Central memory CD4-positive, alpha-beta T cell (primary cell): ENCODE measurements at regions not wholly inside any gene's neighbourhood (a gene's known extent, or its start where the extent isn't known, plus 50 kb on each side); places are given as distances from the start of the nearest gene placed in this dataset.
A peak's percentile ranks its signal among the peaks of the same experiment; 100 is the strongest.

Experiments used
- DNase-seq: peaks from one replicate; pipeline ENCODE4 v3.0.0; 2022

GRCh38 chr12:89895591-89895990 is 187.0 kb upstream of the ATP2B1 start:
- DNase-seq: no peak

GRCh38 chr12:89895101-89895500 is 186.5 kb upstream of the ATP2B1 start:
- no peak for DNase-seq

- DNase-seq: no peak
These were observed 185.5 kb upstream of the ATP2B1 start for GRCh38 chr12:89893972-89894706.

- no peak for DNase-seq
These were observed 183.8 kb upstream of the ATP2B1 start for GRCh38 chr12:89892436-89892835.

- DNase-seq: no peak
These were observed 183.3 kb upstream of the ATP2B1 start for GRCh38 chr12:89891933-89892332.

- no peak for DNase-seq
These were observed 181.5 kb upstream of the ATP2B1 start for GRCh38 chr12:89890161-89890560.

GRCh38 chr12:89889062-89889461 is 180.4 kb upstream of the ATP2B1 start:
- no peak for DNase-seq

- DNase-seq: no peak
These were observed 176.3 kb upstream of the ATP2B1 start for GRCh38 chr12:89884952-89885351.

- no peak for DNase-seq
These were observed 175.8 kb upstream of the ATP2B1 start for GRCh38 chr12:89884416-89884898.

- no peak for DNase-seq
These were observed 175.2 kb upstream of the ATP2B1 start for GRCh38 chr12:89883630-89884389.

- no peak for DNase-seq
These were observed 174.2 kb upstream of the ATP2B1 start for GRCh38 chr12:89882792-89883191.

GRCh38 chr12:89882050-89882449 is 173.4 kb upstream of the ATP2B1 start:
- DNase-seq: no peak

- peak; percentile 75 for DNase-seq
These were observed 172.2 kb upstream of the ATP2B1 start for GRCh38 chr12:89880690-89881350.

- DNase-seq: no peak
These were observed 171.1 kb upstream of the ATP2B1 start for GRCh38 chr12:89879766-89880165.

GRCh38 chr12:89878950-89879349 is 170.3 kb upstream of the ATP2B1 start:
- no peak for DNase-seq

- DNase-seq: no peak
These were observed 169.7 kb upstream of the ATP2B1 start for GRCh38 chr12:89878327-89878726.

GRCh38 chr12:89877671-89878070 is 169.0 kb upstream of the ATP2B1 start:
- no peak for DNase-seq

- DNase-seq: no peak
These were observed 168.5 kb upstream of the ATP2B1 start for GRCh38 chr12:89877136-89877535.

GRCh38 chr12:89875809-89876208 is 167.2 kb upstream of the ATP2B1 start:
- no peak for DNase-seq

GRCh38 chr12:89875225-89875624 is 166.6 kb upstream of the ATP2B1 start:
- no peak for DNase-seq

- DNase-seq: no peak
These were observed 165.5 kb upstream of the ATP2B1 start for GRCh38 chr12:89874146-89874545.

- DNase-seq: no peak
These were observed 165.1 kb upstream of the ATP2B1 start for GRCh38 chr12:89873745-89874144.

- no peak for DNase-seq
These were observed 164.4 kb upstream of the ATP2B1 start for GRCh38 chr12:89872922-89873630.
